T47D (cell line): ENCODE measurements at regions not wholly inside any gene's neighbourhood (a gene's known extent, or its start where the extent isn't known, plus 50 kb on each side); places are given as distances from the start of the nearest gene placed in this dataset.
A peak's percentile ranks its signal among the peaks of the same experiment; 100 is the strongest.
"Not testable (repeated sequence)": the region's sequence is repeated elsewhere in the genome, so short reads cannot be mapped to it uniquely, and the experiment has no call there.

Experiments
- DNase-seq, 2 experiments: peaks; one replicate each; pipeline versions ENCODE4 v3.0.0 to v3.0.0-alpha.2; 2011 to 2012; ENCODE audit warnings: low read depth in 1 of 2, low spot score in 1 of 2
- JUND ChIP-seq: IDR thresholded peaks from 2 replicates; pipeline ENCODE4 v1.6.1; 2012; ENCODE audit warnings: low read depth
- in situ Hi-C: cut with HindIII; loops from 2 replicates; pipeline ENCODE4 v1.10.0; 2016; ENCODE audit warnings: low sequenced_read_pairs, low pct_unique_long_range_greater_than_20kb

DNA sequence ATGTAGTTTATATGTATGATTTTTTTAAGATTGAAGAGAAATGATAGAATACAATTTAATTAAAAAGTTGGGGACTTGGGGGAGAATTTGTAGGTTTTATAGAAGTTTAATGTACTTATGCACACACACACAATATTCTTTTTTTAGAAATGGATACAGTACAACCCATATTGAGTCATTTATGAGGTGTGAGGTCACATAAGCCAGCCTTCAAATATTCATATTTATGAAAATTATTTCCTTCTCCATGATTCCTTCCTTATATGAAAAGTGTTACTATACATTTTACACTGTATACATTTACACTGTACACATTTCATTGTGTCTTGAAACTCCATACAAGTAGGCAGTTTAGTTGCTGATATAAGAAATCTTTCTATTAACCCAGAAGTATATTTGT, 96.2 kb upstream of the CHODL start:
- no peak for TF ChIP-seq JUND
- in situ Hi-C loops: no loop called here
- no peak for DNase-seq

DNA sequence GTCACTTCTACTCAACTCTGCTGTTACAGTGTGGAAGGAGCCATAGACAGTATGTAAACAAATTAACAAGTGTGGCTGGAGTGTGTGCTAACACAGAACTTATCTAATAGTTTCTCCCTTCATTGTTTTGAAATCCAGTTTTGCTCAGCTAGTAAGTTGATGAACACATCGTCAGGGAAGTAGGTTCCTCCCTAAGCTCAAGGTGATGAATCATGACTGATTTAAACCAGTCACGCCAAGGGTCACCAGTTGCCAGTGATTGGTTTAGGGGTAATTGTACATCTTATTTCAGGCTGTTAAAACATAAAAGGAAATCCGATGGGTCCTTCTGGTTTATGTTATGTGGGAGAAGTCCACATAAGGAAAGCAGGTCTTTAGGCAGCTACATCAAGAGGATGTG, 97.0 kb upstream of the CHODL start:
- no peak for DNase-seq
- in situ Hi-C loops: no loop called here
- TF ChIP-seq JUND: no peak

GRCh38 chr21:18146820-18147219, 97.8 kb upstream of the CHODL start:
- DNase-seq: no peak
- in situ Hi-C loops: no loop called here
- TF ChIP-seq JUND: no peak

- in situ Hi-C loops: no loop called here
- TF ChIP-seq JUND: no peak
- no peak for DNase-seq
Measured at GRCh38 chr21:18144339-18144738, 100.3 kb upstream of the CHODL start.

- in situ Hi-C loops: no loop called here
- TF ChIP-seq JUND: no peak
- no peak for DNase-seq
Measured at GRCh38 chr21:18142655-18143054, 102.0 kb upstream of the CHODL start.

GRCh38 chr21:18138507-18138906, 106.1 kb upstream of the CHODL start:
- in situ Hi-C loops: no loop called here
- DNase-seq: no peak
- TF ChIP-seq JUND: no peak

DNA sequence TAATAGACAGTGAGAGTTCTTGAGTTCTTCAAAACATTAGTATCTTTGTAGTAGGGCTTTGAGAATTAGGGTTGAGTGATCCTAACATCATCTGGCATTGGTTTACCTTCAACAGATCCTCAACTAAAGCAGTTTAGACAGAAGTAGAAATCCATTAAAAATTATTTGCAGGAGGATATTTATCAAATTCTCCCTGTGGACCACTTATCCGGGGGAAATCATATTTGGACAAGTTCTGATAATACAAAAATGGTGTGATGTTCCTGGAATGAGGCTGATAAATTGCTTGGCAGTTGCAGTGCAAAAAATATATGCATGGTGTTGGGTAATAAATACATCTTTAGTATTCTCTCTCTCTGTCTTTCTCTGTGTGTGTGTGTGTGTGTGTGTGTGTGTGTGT, 115.1 kb upstream of the CHODL start:
- no peak for DNase-seq
- TF ChIP-seq JUND: no peak
- in situ Hi-C loops: no loop called here

DNA sequence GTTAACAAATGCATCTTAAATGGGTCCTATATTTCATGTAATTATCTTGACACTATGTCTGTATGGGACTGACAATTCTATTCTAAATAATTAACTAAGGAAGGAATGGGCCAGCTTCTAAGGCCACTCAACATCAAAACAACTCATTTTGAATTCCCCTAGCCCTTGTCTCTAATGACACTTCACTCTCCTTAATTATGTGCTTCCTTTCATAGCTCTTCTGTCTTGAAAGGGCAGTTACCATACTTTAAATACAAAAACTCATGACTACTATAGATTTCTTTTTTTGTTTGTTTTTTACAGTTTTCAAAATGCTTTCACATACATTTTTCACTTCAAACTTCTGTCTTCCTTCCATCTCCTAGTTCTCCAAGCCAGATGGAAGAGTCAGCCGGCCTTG, 126.1 kb upstream of the CHODL start:
- DNase-seq: no peak
- in situ Hi-C loops: no loop called here
- TF ChIP-seq JUND: no peak

GRCh38 chr21:18117176-18117575, 127.5 kb upstream of the CHODL start:
- no peak for DNase-seq
- TF ChIP-seq JUND: no peak
- in situ Hi-C loops: no loop called here

GRCh38 chr21:18114810-18115209, 129.8 kb upstream of the CHODL start:
- DNase-seq: no peak
- no peak for TF ChIP-seq JUND
- in situ Hi-C loops: no loop called here

DNA sequence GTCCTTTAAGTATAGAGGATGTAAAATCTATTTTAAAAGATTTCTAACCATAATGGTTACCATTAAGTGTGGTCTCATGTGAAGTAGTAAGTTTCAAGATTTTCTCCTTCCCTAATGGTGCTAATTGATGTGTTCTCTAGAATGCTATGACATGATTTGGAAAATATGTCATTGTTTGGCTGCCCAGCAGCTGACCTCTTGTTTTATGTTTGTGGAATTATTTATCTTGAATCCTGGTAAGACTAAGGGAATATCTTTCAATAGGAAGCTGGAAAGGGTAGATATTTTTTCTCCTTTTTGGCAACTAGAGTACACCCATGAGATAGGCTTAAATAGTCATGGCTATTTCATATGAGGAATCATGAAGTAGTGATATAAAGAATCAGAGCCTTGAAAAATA, 139.8 kb upstream of the CHODL start:
- DNase-seq: no peak
- no peak for TF ChIP-seq JUND
- in situ Hi-C loops: no loop called here

DNA sequence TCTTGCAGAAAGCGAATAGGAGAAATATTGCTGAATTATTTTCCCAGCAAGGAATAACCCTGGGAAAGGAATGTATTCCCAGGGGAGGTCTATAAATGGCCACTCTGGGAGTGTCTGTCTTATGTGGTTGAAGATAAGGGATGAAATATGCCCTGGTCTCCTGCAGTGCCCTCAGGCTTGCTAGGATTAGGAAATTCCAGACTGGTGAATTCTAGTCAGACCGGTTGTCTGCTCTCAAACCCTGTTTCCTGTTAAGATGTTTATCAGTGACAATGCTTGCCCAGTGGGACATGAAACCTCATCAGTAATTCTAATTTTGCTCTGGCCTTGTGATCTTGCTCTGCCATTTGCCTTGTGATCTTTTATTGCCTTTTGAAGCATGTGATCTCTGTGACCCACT, 148.2 kb upstream of the CHODL start:
- in situ Hi-C loops: not testable (repeated sequence)
- DNase-seq: peak in 1 of 2 experiments; percentile 11

GRCh38 chr21:18089786-18090185, 154.8 kb upstream of the CHODL start:
- no peak for TF ChIP-seq JUND
- in situ Hi-C loops: no loop called here
- no peak for DNase-seq

GRCh38 chr21:18070392-18070791, 174.2 kb upstream of the CHODL start:
- DNase-seq: no peak
- no peak for TF ChIP-seq JUND
- in situ Hi-C loops: no loop called here

DNA sequence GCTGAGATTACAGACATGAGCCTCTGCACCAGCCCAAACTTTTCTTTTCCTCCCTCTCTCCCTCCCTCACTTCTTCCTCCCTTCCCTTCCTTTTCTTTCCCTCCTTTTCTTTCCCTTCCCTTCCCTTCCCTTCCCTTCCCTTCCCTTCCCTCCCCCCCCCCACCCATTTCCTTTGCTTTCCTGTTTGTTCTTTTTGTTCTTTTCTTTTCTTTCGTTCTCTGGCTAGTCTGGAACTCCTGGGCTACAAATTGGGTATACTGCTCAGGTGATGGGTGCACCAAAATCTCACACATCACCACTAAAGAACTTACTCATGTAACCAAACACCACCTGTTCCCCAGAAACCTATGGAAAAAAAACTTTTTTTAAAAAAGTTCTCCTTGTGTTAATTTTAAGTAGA, 174.8 kb upstream of the CHODL start:
- in situ Hi-C loops: no loop called here

More for the DNA sequence above, 174.8 kb upstream of the CHODL start:
- no peak for TF ChIP-seq JUND
- DNase-seq: no peak
